Heart left ventricle (tissue), 13 donors: ENCODE measurements at regions not wholly inside any gene's neighbourhood (a gene's known extent, or its start where the extent isn't known, plus 50 kb on each side); places are given as distances from the start of the nearest gene placed in this dataset.
"Not testable (repeated sequence)": the region's sequence is repeated elsewhere in the genome, so short reads cannot be mapped to it uniquely, and the experiment has no call there.

Experiments
- CTCF ChIP-seq, 12 donors: fragments of 200-600 bp; sonication (generic) in 4 of 12; IDR thresholded peaks; one replicate each; pipeline versions ENCODE4 v1.5.0 to v1.8.0; 2018 to 2022; ENCODE audit warnings: antibody characterized with exemption in 12 of 12, mild to moderate bottlenecking in 5 of 12
- POLR2A ChIP-seq, 2 donors: fragments of 450-650 bp; IDR thresholded peaks; one replicate each; pipeline ENCODE4 v1.6.1; 2017; ENCODE audit warnings: antibody characterized with exemption in 2 of 2, mild to moderate bottlenecking in 2 of 2, moderate library complexity in 2 of 2
- donor health status: ischemic (EF 13 %, LVEDD 7.1; RV severe dilation, severe dysfunction).
- donor health status: DM: no; HTN: yes; CAD: no.
- donor health status: DM: no; HTN: no; CAD: no.
- donor health status: ischemic (EF 25% LVEDD 6.9; RV normal size, moderate dysfunction).
- donor health status: ischemic (EF 25% LVEDD 5.7; RV mildly dilated, moderate dysfunction).
- donor health status: ischemic (EF 35%, LVEDD 5.7; RV mildly dilated, moderate dysfunction).
- donor health status: nonischemic (EF 11% LVEDD 7.7; RV severe dilation, severe dysfunction).
- donor health status: DM: yes; HTN: yes; CAD: no.
- donor health status: PGD.
- donor health status: ischemic (EF 29% LVEDD 5.4; RV normal size, mild dysfunction).
- donor health status: nonischemic (EF 23%, LVEDD 6.1; RV moderate dilation, normal function).

- not testable (repeated sequence) for TF ChIP-seq CTCF, POLR2A (IDR thresholded peaks at IDR 0.05)
Observed at GRCh38 chr14:59058776-59059175, 129.7 kb upstream of the DAAM1 start.
